ENCODE measurements at regions not wholly inside any gene's neighbourhood (a gene's known extent, or its start where the extent isn't known, plus 50 kb on each side); places are given as distances from the start of the nearest gene placed in this dataset.

GRCh38 chr2:74081030-74081762 lies 66.5 kb downstream of the BOLA3 start:
- no peak for TF ChIP-seq CTCF (conservative IDR thresholded peaks at IDR 0.05; ENCODE audit: low read depth, low read length)
- DNase-seq (ENCODE audit: low read depth), result no peak

GRCh38 chr2:74081763-74082110 lies 66.0 kb downstream of the BOLA3 start:
- TF ChIP-seq CTCF (conservative IDR thresholded peaks at IDR 0.05; ENCODE audit: low read depth, low read length), result no peak
- no peak overlapping the region for H3K4me3 ChIP-seq (ENCODE audit: low read depth, low read length)
- DNase-seq (ENCODE audit: low read depth), result no peak

More at GRCh38 chr2:74081030-74081762, 66.5 kb downstream of the BOLA3 start:
- H3K4me3 ChIP-seq (ENCODE audit: low read depth, low read length), result no peak overlapping the region

GRCh38 chr2:74083750-74084149 lies 64.0 kb downstream of the BOLA3 start:
- no peak for TF ChIP-seq CTCF (conservative IDR thresholded peaks at IDR 0.05; ENCODE audit: low read depth, low read length)

More at GRCh38 chr2:74083750-74084149, 64.0 kb downstream of the BOLA3 start:
- no peak for DNase-seq (ENCODE audit: low read depth)
- H3K4me3 ChIP-seq (ENCODE audit: low read depth, low read length), result no peak overlapping the region

Measured in choroid plexus epithelial cell (primary cell).